HG03039 (cell line): ENCODE measurements at regions not wholly inside any gene's neighbourhood (a gene's known extent, or its start where the extent isn't known, plus 50 kb on each side); places are given as distances from the start of the nearest gene placed in this dataset.

ENCODE experiments used
- ATAC-seq: cut with Tn5 transposase; IDR thresholded peaks from one replicate; pipeline ENCODE4 v1.9.1; 2021; ENCODE audit warnings: mild to moderate bottlenecking, moderate library complexity; ENCODE audit not compliant: unreplicated experiment

- ATAC-seq: no peak
Observed at GRCh38 chr10:78504181-78504580, 470.5 kb downstream of the RPS24 start.

- no peak for ATAC-seq
Observed at GRCh38 chr10:78505657-78506056, 472.0 kb downstream of the RPS24 start.

GRCh38 chr10:78506614-78507013 lies 473.0 kb downstream of the RPS24 start:
- no peak for ATAC-seq

- no peak for ATAC-seq
Observed at GRCh38 chr10:78507510-78508160, 474.0 kb downstream of the RPS24 start.

- ATAC-seq: no peak
Observed at GRCh38 chr10:78508955-78509748, 475.5 kb downstream of the RPS24 start.

GRCh38 chr10:78510566-78511323 lies 477.1 kb downstream of the RPS24 start:
- no peak for ATAC-seq

- no peak for ATAC-seq
Observed at GRCh38 chr10:78511324-78512204, 477.9 kb downstream of the RPS24 start.

- ATAC-seq: no peak
Observed at GRCh38 chr10:78512205-78512550, 478.5 kb downstream of the RPS24 start.

GRCh38 chr10:78513330-78513729 lies 479.7 kb downstream of the RPS24 start:
- ATAC-seq: no peak

- ATAC-seq: no peak
Observed at GRCh38 chr10:78513986-78514385, 480.3 kb downstream of the RPS24 start.

GRCh38 chr10:78514459-78514858 lies 480.8 kb downstream of the RPS24 start:
- ATAC-seq: no peak

GRCh38 chr10:78515038-78515872 lies 481.6 kb downstream of the RPS24 start:
- ATAC-seq: no peak

- no peak for ATAC-seq
Observed at GRCh38 chr10:78515873-78516153, 482.1 kb downstream of the RPS24 start.

- no peak for ATAC-seq
Observed at GRCh38 chr10:78516236-78516635, 482.6 kb downstream of the RPS24 start.

- no peak for ATAC-seq
Observed at GRCh38 chr10:78516756-78517155, 483.1 kb downstream of the RPS24 start.

GRCh38 chr10:78518224-78518623 lies 484.6 kb downstream of the RPS24 start:
- no peak for ATAC-seq

GRCh38 chr10:78520737-78521430 lies 487.2 kb downstream of the RPS24 start:
- ATAC-seq: no peak

GRCh38 chr10:78523453-78523852 lies 489.8 kb downstream of the RPS24 start:
- no peak for ATAC-seq

GRCh38 chr10:78524342-78524741 lies 490.7 kb downstream of the RPS24 start:
- ATAC-seq: no peak

GRCh38 chr10:78524941-78525340 lies 491.3 kb downstream of the RPS24 start:
- ATAC-seq: no peak
